Subcutaneous abdominal adipose tissue (tissue), 5 donors: ENCODE measurements at regions not wholly inside any gene's neighbourhood (a gene's known extent, or its start where the extent isn't known, plus 50 kb on each side); places are given as distances from the start of the nearest gene placed in this dataset.

Experiments used
- H3K27ac ChIP-seq: one replicate; pipeline ENCODE4 v1.7.0; 2013; ENCODE audit warnings: low read depth, mild to moderate bottlenecking, inconsistent platforms, low read length, moderate library complexity
- H3K27me3 ChIP-seq, 5 donors: one replicate each; pipeline ENCODE4 v1.7.0; 2013; ENCODE audit warnings: low read length in 5 of 5, inconsistent platforms in 1 of 5; ENCODE audit not compliant: control insufficient read depth in 5 of 5, insufficient read depth in 4 of 5
- H3K36me3 ChIP-seq, 5 donors: one replicate each; pipeline ENCODE4 v1.7.0; 2013; ENCODE audit warnings: low read length in 5 of 5; ENCODE audit not compliant: control insufficient read depth in 5 of 5, insufficient read depth in 5 of 5
- H3K4me1 ChIP-seq, 5 donors: one replicate each; pipeline ENCODE4 v1.7.0; 2013; ENCODE audit warnings: low read length in 5 of 5, mild to moderate bottlenecking in 3 of 5, moderate library complexity in 1 of 5; ENCODE audit not compliant: control insufficient read depth in 5 of 5, insufficient read depth in 5 of 5
- H3K4me3 ChIP-seq, 5 donors: one replicate each; pipeline ENCODE4 v1.7.0; 2013; ENCODE audit warnings: low read length in 5 of 5, low read depth in 1 of 5
- H3K9ac ChIP-seq, 5 donors: one replicate each; pipeline ENCODE4 v1.7.0; 2013; ENCODE audit warnings: low read length in 5 of 5, mild to moderate bottlenecking in 4 of 5, moderate library complexity in 3 of 5
- H3K9me3 ChIP-seq, 5 donors: one replicate each; pipeline ENCODE4 v1.7.0; 2013; ENCODE audit warnings: low read length in 5 of 5; ENCODE audit not compliant: control insufficient read depth in 5 of 5
- donor health status: healthy.
- donor health status: healthy.
- donor health status: healthy.
- donor health status: healthy.
- donor health status: healthy.

DNA sequence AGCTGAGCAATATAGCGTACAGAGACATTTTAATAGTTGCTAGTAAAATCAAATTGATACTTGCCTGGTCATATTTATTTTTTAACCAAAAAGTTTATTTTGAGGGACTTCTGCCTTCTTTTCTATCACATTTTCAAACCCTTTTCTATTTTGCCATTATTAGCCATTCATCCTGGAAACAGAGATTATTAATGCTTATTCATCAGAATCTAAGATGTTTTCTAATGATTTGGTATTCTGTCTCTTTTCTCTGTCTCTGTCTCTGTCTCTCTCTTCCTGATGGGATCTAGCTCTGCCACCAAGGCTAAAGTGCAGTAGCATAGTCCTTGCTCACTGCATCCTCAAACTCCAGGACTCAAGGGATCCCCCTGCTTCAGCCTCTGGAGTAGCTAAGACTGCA is 871.3 kb upstream of the CDH8 start:
- peaks cover 0 to 5% (median 0%) of the 10 kb centered on the region in 5 donors for H3K9me3 ChIP-seq
- H3K36me3 ChIP-seq = no peaks in the 10 kb centered on the region
- H3K4me1 ChIP-seq = no peaks in the 10 kb centered on the region
- no peak overlapping the region for H3K27ac ChIP-seq
- H3K4me3 ChIP-seq = no peak overlapping the region
- no peak overlapping the region for H3K9ac ChIP-seq
- no peaks in the 10 kb centered on the region for H3K27me3 ChIP-seq

- no peak overlapping the region for H3K27ac ChIP-seq
Measured at GRCh38 chr16:62903961-62904502, 867.8 kb upstream of the CDH8 start.

GRCh38 chr16:62899737-62900136 is 863.5 kb upstream of the CDH8 start:
- no peaks in the 10 kb centered on the region for H3K4me1 ChIP-seq
- H3K4me3 ChIP-seq = no peak overlapping the region
- H3K36me3 ChIP-seq = no peaks in the 10 kb centered on the region
- H3K9me3 ChIP-seq = peaks cover 0 to 4% (median 0%) of the 10 kb centered on the region in 5 donors
- H3K27ac ChIP-seq = no peak overlapping the region
- H3K27me3 ChIP-seq = no peaks in the 10 kb centered on the region
- no peak overlapping the region for H3K9ac ChIP-seq

More at GRCh38 chr16:62903961-62904502, 867.8 kb upstream of the CDH8 start:
- no peak overlapping the region for H3K9ac ChIP-seq
- no peaks in the 10 kb centered on the region for H3K27me3 ChIP-seq
- H3K9me3 ChIP-seq = no peaks in the 10 kb centered on the region
- H3K4me1 ChIP-seq = no peaks in the 10 kb centered on the region
- no peaks in the 10 kb centered on the region for H3K36me3 ChIP-seq
- no peak overlapping the region for H3K4me3 ChIP-seq

DNA sequence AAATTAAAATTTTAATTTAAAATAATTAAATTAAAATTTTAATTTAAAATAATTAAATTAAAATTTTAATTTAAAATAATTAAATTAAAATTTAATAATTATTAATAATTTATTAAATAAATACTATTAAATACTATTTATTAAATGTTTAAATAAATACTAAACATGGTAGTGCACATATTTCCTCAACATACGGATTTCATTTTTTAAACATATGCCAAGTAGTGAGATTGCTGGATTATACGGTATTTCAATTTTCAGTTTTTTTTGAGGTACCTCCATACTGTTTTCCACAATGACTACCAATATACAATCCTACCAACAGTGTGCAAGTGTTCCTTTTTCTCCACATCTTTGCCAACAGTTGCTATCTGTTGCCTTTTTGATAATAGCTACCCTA is 852.9 kb upstream of the CDH8 start:
- no peaks in the 10 kb centered on the region for H3K27me3 ChIP-seq
- no peak overlapping the region for H3K9ac ChIP-seq
- H3K4me3 ChIP-seq = no peak overlapping the region
- peaks cover 0 to 2% (median 0%) of the 10 kb centered on the region in 5 donors for H3K4me1 ChIP-seq
- no peak overlapping the region for H3K27ac ChIP-seq
- peaks cover 0 to 12% (median 9%) of the 10 kb centered on the region in 5 donors for H3K9me3 ChIP-seq
- no peaks in the 10 kb centered on the region for H3K36me3 ChIP-seq

DNA sequence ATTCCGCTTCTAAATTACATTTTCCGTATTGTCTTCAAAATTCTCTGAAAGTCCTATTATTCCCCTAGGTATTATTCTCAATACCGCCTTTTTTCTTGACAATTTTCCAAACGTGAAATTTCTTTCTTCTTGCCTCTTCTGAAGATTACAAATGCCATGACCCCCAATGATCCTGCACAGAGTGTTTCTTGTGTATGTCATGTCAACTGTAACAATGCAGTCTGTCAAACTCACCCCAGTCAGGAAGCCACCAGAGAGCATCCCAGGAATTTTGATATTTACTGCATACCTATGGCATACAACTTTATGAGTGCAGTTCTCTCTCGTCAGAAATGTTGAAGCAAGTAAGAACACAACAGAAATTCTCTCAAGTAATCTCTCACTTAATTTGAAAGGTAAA is 847.3 kb upstream of the CDH8 start:
- Histone ChIP-seq H3K36me3 (no peaks in the 10 kb centered on the region), H3K9ac (no peak overlapping the region), H3K4me3 (no peak overlapping the region), H3K4me1 (peaks cover 0 to 2% (median 0%) of the 10 kb centered on the region in 5 donors), H3K27ac (no peak overlapping the region), H3K9me3 (peaks cover 0 to 4% (median 0%) of the 10 kb centered on the region in 5 donors), H3K27me3 (peaks cover 0 to under 1% (median 0%) of the 10 kb centered on the region in 5 donors)

DNA sequence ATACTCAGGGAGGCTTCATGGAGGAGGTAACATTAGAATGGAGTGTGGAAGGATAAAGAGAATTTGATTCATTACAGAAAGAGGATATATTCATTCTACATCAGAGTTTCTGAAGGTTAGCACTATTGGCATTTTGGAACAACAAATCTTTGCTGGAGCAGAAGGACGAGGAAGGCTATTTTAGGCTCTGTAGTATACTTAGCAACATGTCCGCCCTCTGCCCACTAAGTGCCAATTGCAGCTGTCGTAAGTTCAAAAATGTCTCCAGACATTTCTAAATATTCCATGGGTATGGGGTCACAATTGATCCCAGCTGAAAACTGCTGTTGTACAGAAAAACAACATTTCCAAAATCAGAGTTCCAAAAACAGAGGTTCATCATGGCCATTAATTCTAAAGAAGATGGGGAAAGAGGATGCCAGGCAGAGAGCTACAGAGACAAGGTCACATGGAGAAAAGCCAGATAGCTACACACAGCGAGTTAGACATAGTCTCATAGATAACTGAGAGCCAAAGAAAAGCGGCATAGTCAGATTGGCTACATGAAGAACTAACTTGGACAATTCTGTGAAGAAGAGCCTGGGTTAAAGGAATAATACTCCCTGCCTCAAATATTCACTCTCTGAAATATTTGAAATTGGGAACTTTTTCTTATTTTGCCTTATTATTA is 846.4 kb upstream of the CDH8 start:
- Histone ChIP-seq H3K4me1 (peaks cover 0 to 2% (median 0%) of the 10 kb centered on the region in 5 donors), H3K27me3 (peaks cover 0 to 2% (median 0%) of the 10 kb centered on the region in 5 donors), H3K36me3 (no peaks in the 10 kb centered on the region), H3K4me3 (no peak overlapping the region), H3K9me3 (peaks cover 0 to 4% (median 0%) of the 10 kb centered on the region in 5 donors), H3K27ac (no peak overlapping the region), H3K9ac (no peak overlapping the region)

DNA sequence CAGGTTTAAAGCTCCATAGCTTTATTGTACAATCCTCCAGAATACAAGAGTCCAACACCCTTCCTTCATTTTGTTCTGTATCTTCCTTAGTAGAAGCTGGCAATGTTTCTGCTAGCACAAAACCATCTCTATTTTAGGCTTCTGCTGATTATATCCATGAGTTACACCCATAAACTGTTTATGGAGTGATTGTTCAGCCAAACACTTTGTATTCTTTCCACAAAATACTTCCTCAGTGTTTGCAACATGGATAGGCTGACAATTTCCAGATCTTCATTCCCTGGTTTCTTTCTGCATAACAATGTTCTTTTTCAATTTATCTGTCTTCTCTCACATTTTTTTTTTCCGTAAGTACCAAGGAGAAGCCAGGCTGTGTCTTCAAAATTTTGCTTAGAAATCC is 839.9 kb upstream of the CDH8 start:
- Histone ChIP-seq H3K4me3 (no peak overlapping the region), H3K9me3 (no peaks in the 10 kb centered on the region), H3K27me3 (peaks cover 0 to 2% (median 0%) of the 10 kb centered on the region in 5 donors), H3K27ac (no peak overlapping the region), H3K4me1 (no peaks in the 10 kb centered on the region), H3K9ac (no peak overlapping the region), H3K36me3 (no peaks in the 10 kb centered on the region)

GRCh38 chr16:62872339-62872738 is 836.1 kb upstream of the CDH8 start:
- Histone ChIP-seq H3K9me3 (no peaks in the 10 kb centered on the region), H3K4me1 (peaks cover 0 to 3% (median 0%) of the 10 kb centered on the region in 5 donors), H3K27ac (no peak overlapping the region), H3K4me3 (no peak overlapping the region), H3K27me3 (no peaks in the 10 kb centered on the region), H3K36me3 (no peaks in the 10 kb centered on the region), H3K9ac (no peak overlapping the region)

DNA sequence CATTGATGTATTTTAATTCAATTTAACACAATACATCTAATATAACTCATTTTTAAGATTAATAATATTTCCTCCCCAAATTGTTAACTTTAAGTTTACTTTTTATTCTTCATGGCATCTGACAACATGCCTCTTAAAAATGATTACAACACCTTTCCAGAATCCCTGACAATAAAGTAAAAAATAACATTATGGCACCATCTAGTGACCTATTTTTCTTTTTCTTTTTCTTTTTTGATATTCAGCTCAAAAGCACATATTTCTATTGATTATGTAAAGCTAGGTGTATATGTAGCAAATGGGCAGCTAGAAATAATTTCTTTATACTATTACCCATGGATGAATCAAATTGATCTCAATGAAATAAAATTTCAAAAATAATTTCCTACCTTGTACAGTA is 834.3 kb upstream of the CDH8 start:
- Histone ChIP-seq H3K9me3 (no peaks in the 10 kb centered on the region), H3K36me3 (no peaks in the 10 kb centered on the region), H3K27ac (no peak overlapping the region), H3K9ac (no peak overlapping the region), H3K4me1 (peaks cover 0 to 3% (median 0%) of the 10 kb centered on the region in 5 donors), H3K4me3 (no peak overlapping the region), H3K27me3 (no peaks in the 10 kb centered on the region)

DNA sequence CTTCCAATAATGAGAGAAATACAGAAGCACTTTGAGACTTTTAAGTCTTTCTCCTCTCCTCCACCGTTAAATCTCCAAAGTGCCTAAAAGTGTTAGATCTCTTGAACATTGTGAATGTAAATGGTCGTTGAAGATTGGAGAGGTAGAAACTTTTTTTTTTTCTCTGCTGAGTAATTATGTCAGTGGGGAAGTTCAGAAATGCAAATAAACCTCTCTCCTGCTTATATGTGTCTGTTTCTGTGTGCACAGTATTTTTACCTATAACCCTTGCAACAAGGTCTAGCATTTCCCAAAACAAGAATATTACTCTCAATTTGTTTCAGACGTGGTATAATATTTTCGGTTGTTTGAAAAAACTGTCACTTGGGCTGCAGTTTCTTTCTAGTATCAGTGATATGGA is 833.6 kb upstream of the CDH8 start:
- Histone ChIP-seq H3K9ac (no peak overlapping the region), H3K36me3 (no peaks in the 10 kb centered on the region), H3K4me1 (peaks cover 0 to 3% (median 0%) of the 10 kb centered on the region in 5 donors), H3K27me3 (no peaks in the 10 kb centered on the region), H3K4me3 (no peak overlapping the region), H3K27ac (no peak overlapping the region), H3K9me3 (no peaks in the 10 kb centered on the region)
